ENCODE measurements at regions not wholly inside any gene's neighbourhood (a gene's known extent, or its start where the extent isn't known, plus 50 kb on each side); places are given as distances from the start of the nearest gene placed in this dataset.

DNA sequence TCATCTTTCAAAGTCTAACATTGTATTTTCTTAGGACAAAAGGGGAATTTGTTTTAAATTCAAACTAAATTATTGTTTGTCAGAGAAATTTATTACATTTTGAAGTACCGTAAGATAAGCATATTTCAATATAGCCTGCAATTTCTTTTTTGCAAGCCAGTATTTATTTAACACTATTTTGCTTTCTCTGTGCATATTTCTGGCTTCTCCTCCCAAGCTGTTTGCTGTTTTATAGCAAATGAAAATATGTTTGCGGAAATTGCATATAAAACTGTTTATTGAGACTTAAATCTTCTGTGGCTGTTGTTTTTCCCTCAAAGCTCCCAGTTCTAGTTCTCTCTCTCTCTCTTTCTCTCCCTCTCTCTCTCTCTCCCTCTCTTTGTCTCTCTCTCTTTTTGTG, 866.8 kb downstream of the FAM181B start:
- TF ChIP-seq, protein P1, sequence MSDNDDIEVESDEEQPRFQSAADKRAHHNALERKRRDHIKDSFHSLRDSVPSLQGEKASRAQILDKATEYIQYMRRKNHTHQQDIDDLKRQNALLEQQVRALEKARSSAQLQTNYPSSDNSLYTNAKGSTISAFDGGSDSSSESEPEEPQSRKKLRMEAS (IDR thresholded peaks at IDR 0.05), result no peak
- TF ChIP-seq, protein P2, sequence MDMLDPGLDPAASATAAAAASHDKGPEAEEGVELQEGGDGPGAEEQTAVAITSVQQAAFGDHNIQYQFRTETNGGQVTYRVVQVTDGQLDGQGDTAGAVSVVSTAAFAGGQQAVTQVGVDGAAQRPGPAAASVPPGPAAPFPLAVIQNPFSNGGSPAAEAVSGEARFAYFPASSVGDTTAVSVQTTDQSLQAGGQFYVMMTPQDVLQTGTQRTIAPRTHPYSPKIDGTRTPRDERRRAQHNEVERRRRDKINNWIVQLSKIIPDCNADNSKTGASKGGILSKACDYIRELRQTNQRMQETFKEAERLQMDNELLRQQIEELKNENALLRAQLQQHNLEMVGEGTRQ (IDR thresholded peaks at IDR 0.05), result no peak
- no peak for TF ChIP-seq CEBPB (IDR thresholded peaks at IDR 0.05)
- no peak for TF ChIP-seq POLR2A (IDR thresholded peaks at IDR 0.05; ENCODE audit: low read length)
- TF ChIP-seq, protein P3, sequence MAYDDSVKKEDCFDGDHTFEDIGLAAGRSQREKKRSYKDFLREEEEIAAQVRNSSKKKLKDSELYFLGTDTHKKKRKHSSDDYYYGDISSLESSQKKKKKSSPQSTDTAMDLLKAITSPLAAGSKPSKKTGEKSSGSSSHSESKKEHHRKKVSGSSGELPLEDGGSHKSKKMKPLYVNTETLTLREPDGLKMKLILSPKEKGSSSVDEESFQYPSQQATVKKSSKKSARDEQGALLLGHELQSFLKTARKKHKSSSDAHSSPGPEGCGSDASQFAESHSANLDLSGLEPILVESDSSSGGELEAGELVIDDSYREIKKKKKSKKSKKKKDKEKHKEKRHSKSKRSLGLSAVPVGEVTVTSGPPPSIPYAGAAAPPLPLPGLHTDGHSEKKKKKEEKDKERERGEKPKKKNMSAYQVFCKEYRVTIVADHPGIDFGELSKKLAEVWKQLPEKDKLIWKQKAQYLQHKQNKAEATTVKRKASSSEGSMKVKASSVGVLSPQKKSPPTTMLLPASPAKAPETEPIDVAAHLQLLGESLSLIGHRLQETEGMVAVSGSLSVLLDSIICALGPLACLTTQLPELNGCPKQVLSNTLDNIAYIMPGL (CRISPR knock-in tag; IDR thresholded peaks at IDR 0.05; ENCODE audit: borderline replicate concordance), result no peak
- TF ChIP-seq MAZ (IDR thresholded peaks at IDR 0.05; ENCODE audit: borderline replicate concordance, low read depth, low read length), result no peak
- TF ChIP-seq, protein P4, sequence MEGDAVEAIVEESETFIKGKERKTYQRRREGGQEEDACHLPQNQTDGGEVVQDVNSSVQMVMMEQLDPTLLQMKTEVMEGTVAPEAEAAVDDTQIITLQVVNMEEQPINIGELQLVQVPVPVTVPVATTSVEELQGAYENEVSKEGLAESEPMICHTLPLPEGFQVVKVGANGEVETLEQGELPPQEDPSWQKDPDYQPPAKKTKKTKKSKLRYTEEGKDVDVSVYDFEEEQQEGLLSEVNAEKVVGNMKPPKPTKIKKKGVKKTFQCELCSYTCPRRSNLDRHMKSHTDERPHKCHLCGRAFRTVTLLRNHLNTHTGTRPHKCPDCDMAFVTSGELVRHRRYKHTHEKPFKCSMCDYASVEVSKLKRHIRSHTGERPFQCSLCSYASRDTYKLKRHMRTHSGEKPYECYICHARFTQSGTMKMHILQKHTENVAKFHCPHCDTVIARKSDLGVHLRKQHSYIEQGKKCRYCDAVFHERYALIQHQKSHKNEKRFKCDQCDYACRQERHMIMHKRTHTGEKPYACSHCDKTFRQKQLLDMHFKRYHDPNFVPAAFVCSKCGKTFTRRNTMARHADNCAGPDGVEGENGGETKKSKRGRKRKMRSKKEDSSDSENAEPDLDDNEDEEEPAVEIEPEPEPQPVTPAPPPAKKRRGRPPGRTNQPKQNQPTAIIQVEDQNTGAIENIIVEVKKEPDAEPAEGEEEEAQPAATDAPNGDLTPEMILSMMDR (IDR thresholded peaks at IDR 0.05), result no peak
- TF ChIP-seq SMC3 (IDR thresholded peaks at IDR 0.05), result no peak
- TF ChIP-seq, protein P5, sequence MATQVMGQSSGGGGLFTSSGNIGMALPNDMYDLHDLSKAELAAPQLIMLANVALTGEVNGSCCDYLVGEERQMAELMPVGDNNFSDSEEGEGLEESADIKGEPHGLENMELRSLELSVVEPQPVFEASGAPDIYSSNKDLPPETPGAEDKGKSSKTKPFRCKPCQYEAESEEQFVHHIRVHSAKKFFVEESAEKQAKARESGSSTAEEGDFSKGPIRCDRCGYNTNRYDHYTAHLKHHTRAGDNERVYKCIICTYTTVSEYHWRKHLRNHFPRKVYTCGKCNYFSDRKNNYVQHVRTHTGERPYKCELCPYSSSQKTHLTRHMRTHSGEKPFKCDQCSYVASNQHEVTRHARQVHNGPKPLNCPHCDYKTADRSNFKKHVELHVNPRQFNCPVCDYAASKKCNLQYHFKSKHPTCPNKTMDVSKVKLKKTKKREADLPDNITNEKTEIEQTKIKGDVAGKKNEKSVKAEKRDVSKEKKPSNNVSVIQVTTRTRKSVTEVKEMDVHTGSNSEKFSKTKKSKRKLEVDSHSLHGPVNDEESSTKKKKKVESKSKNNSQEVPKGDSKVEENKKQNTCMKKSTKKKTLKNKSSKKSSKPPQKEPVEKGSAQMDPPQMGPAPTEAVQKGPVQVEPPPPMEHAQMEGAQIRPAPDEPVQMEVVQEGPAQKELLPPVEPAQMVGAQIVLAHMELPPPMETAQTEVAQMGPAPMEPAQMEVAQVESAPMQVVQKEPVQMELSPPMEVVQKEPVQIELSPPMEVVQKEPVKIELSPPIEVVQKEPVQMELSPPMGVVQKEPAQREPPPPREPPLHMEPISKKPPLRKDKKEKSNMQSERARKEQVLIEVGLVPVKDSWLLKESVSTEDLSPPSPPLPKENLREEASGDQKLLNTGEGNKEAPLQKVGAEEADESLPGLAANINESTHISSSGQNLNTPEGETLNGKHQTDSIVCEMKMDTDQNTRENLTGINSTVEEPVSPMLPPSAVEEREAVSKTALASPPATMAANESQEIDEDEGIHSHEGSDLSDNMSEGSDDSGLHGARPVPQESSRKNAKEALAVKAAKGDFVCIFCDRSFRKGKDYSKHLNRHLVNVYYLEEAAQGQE (IDR thresholded peaks at IDR 0.05), result no peak
- no peak for TF ChIP-seq JUNB (IDR thresholded peaks at IDR 0.05)
- no peak for TF ChIP-seq RAD21 (conservative IDR thresholded peaks at IDR 0.05 in 1 of 2, IDR thresholded peaks at IDR 0.05 in 1 of 2)
- TF ChIP-seq EP300 (IDR thresholded peaks at IDR 0.05), result no peak
- no peak for TF ChIP-seq RFX5 (IDR thresholded peaks at IDR 0.05)
